H9 (cell line): ENCODE measurements at regions not wholly inside any gene's neighbourhood (a gene's known extent, or its start where the extent isn't known, plus 50 kb on each side); places are given as distances from the start of the nearest gene placed in this dataset.

Source experiments
- DNase-seq: peaks from one replicate; pipeline ENCODE4 v3.0.0-alpha.2; 2017
- H2AFZ ChIP-seq: one replicate; pipeline ENCODE4 v1.6.1; 2013; ENCODE audit warnings: mild to moderate bottlenecking, low read length, control low read depth, moderate library complexity
- H2AK5ac ChIP-seq: 2 replicates; pipeline ENCODE4 v1.6.1; 2013; ENCODE audit warnings: low read length, control low read depth, mixed read lengths; ENCODE audit not compliant: insufficient read length
- H2BK120ac ChIP-seq: one replicate; pipeline ENCODE4 v1.6.1; 2013; ENCODE audit warnings: low read depth, mild to moderate bottlenecking, low read length, control low read depth, inconsistent platforms; ENCODE audit not compliant: poor library complexity, severe bottlenecking
- H2BK12ac ChIP-seq: 2 replicates; pipeline ENCODE4 v1.6.1; 2013; ENCODE audit warnings: low read length, control low read depth, mixed read lengths, low read depth; ENCODE audit not compliant: insufficient read length
- H2BK15ac ChIP-seq: 2 replicates; pipeline ENCODE4 v1.6.1; 2013; ENCODE audit warnings: low read depth, low read length, control low read depth
- H2BK20ac ChIP-seq: one replicate; pipeline ENCODE4 v1.6.1; 2013; ENCODE audit warnings: low read depth, mild to moderate bottlenecking, low read length, control low read depth, inconsistent platforms; ENCODE audit not compliant: poor library complexity, severe bottlenecking
- H2BK5ac ChIP-seq: 2 replicates; pipeline ENCODE4 v1.6.1; 2013; ENCODE audit warnings: low read length, control low read depth, mixed read lengths; ENCODE audit not compliant: insufficient read length
- H3K14ac ChIP-seq: 2 replicates; pipeline ENCODE4 v1.6.1; 2013; ENCODE audit warnings: low read length, control low read depth; ENCODE audit not compliant: insufficient read depth
- H3K18ac ChIP-seq: 2 replicates; pipeline ENCODE4 v1.6.1; 2013; ENCODE audit warnings: low read depth, mild to moderate bottlenecking, mixed read lengths, low read length, control low read depth; ENCODE audit not compliant: insufficient read length
- H3K23ac ChIP-seq: 2 replicates; pipeline ENCODE4 v1.6.1; 2013; ENCODE audit warnings: low read length, control low read depth, mixed read lengths, low read depth; ENCODE audit not compliant: insufficient read length
- H3K23me2 ChIP-seq: 2 replicates; pipeline ENCODE4 v1.6.1; 2013; ENCODE audit warnings: low read depth, mild to moderate bottlenecking, mixed read lengths, low read length, control low read depth; ENCODE audit not compliant: insufficient read length, poor library complexity, severe bottlenecking
- H3K27ac ChIP-seq: 2 replicates; pipeline ENCODE4 v1.5.1; 2013; ENCODE audit warnings: low read length, control low read depth, mixed read lengths, low read depth; ENCODE audit not compliant: insufficient read length
- H3K27me3 ChIP-seq: 2 replicates; pipeline ENCODE4 v1.6.1; 2013; ENCODE audit warnings: low read length, control low read depth, inconsistent platforms; ENCODE audit not compliant: insufficient read depth
- H3K4ac ChIP-seq: 2 replicates; pipeline ENCODE4 v1.6.1; 2013; ENCODE audit warnings: low read depth, mild to moderate bottlenecking, control low read depth, inconsistent platforms, low read length, moderate library complexity
- H3K4me1 ChIP-seq: 2 replicates; pipeline ENCODE4 v1.6.1; 2013; ENCODE audit warnings: low read length, control low read depth, inconsistent platforms; ENCODE audit not compliant: insufficient read depth
- H3K4me2 ChIP-seq: 2 replicates; pipeline ENCODE4 v1.6.1; 2013; ENCODE audit warnings: low read length, control low read depth, mixed read lengths; ENCODE audit not compliant: insufficient read length, insufficient read depth
- H3K56ac ChIP-seq: 2 replicates; pipeline ENCODE4 v1.6.1; 2013; ENCODE audit warnings: low read depth, mild to moderate bottlenecking, mixed read lengths, low read length, control low read depth; ENCODE audit not compliant: insufficient read length
- H3K79me1 ChIP-seq: 2 replicates; pipeline ENCODE4 v1.6.1; 2013; ENCODE audit warnings: low read depth, mild to moderate bottlenecking, moderate library complexity, low read length, control low read depth, inconsistent platforms; ENCODE audit not compliant: insufficient read depth, poor library complexity, severe bottlenecking
- H3K79me2 ChIP-seq: 2 replicates; pipeline ENCODE4 v1.6.1; 2013; ENCODE audit warnings: low read length, control low read depth, inconsistent platforms; ENCODE audit not compliant: insufficient read depth
- H3K9ac ChIP-seq: 2 replicates; pipeline ENCODE4 v1.6.1; 2013; ENCODE audit warnings: low read length, control low read depth, mixed read lengths; ENCODE audit not compliant: insufficient read length; ENCODE audit errors: extremely low read depth
- H3K9me3 ChIP-seq: one replicate; pipeline ENCODE4 v1.6.1; 2013; ENCODE audit warnings: low read depth, low read length, inconsistent platforms; ENCODE audit not compliant: control insufficient read depth
- H3T11ph ChIP-seq: one replicate; pipeline ENCODE4 v1.6.1; 2013; ENCODE audit warnings: mild to moderate bottlenecking, low read length, control low read depth, inconsistent platforms
- H4K20me1 ChIP-seq: one replicate; pipeline ENCODE4 v1.6.1; 2013; ENCODE audit not compliant: control insufficient read depth, insufficient read length, insufficient read depth
- H4K5ac ChIP-seq: 2 replicates; pipeline ENCODE4 v1.6.1; 2013; ENCODE audit warnings: low read depth, mild to moderate bottlenecking, mixed read lengths, low read length, control low read depth; ENCODE audit not compliant: insufficient read length
- H4K8ac ChIP-seq: replicated peaks from 2 replicates; pipeline ENCODE4 v1.6.1; 2013; ENCODE audit warnings: low read length, control low read depth, mixed read lengths, low read depth; ENCODE audit not compliant: insufficient read length
- H4K91ac ChIP-seq: 2 replicates; pipeline ENCODE4 v1.6.1; 2013; ENCODE audit warnings: low read depth, mild to moderate bottlenecking, moderate library complexity, mixed read lengths, low read length, control low read depth; ENCODE audit not compliant: insufficient read length
- H3K27ac Mint-ChIP-seq, 3 experiments: 2 replicates in 2 of 3; 3 replicates in 1 of 3; pipeline ENCODE4 v1.8.0; 2020 to 2021; ENCODE audit warnings: mixed read lengths in 3 of 3, mild to moderate bottlenecking in 1 of 3, moderate library complexity in 1 of 3
- H3K27me3 Mint-ChIP-seq: 2 replicates; pipeline ENCODE4 v1.8.0; 2021; ENCODE audit warnings: low read depth, mild to moderate bottlenecking, moderate library complexity, mixed read lengths
- H3K36me3 Mint-ChIP-seq, 3 experiments: 2 replicates in 2 of 3; 3 replicates in 1 of 3; pipeline ENCODE4 v1.8.0; 2020 to 2021; ENCODE audit warnings: low read depth in 3 of 3, mixed read lengths in 3 of 3; ENCODE audit not compliant: insufficient read depth in 1 of 3
- H3K4me1 Mint-ChIP-seq, 2 experiments: 2 replicates each; pipeline ENCODE4 v1.8.0; 2020; ENCODE audit warnings: mixed read lengths in 2 of 2
- H3K4me3 Mint-ChIP-seq, 2 experiments: 2 replicates in 1 of 2; 3 replicates in 1 of 2; pipeline ENCODE4 v1.8.0; 2020 to 2021; ENCODE audit warnings: mild to moderate bottlenecking in 2 of 2, mixed read lengths in 2 of 2, moderate library complexity in 1 of 2
- H3K9me3 Mint-ChIP-seq, 2 experiments: 2 replicates in 1 of 2; 3 replicates in 1 of 2; pipeline ENCODE4 v1.8.0; 2020; ENCODE audit warnings: mild to moderate bottlenecking in 2 of 2, mixed read lengths in 2 of 2, moderate library complexity in 1 of 2
- CTCF ChIP-seq: fragments of 200-600 bp; sonication (generic); conservative IDR thresholded peaks from 3 replicates; pipeline ENCODE4 v1.8.0; 2021; ENCODE audit warnings: antibody characterized with exemption, mild to moderate bottlenecking
- WGBS: extraction: QIAGEN DNeasy Blood & Tissue Kit; methylation state at CpG from one replicate; pipeline ENCODE4 v1.1.7; 2013; ENCODE audit warnings: missing lambda C conversion rate, low lambda C conversion rate, mixed read lengths; ENCODE audit not compliant: insufficient read length; ENCODE audit errors: extremely low coverage; 5-methylcytosine and 5-hydroxymethylcytosine counted together

GRCh38 chr1:199282751-199283305 lies 644.0 kb downstream of the PTPRC start:
- H3K9ac ChIP-seq, result no peak overlapping the region
- H2BK120ac ChIP-seq, result no peak overlapping the region
- H4K91ac ChIP-seq, result no peak overlapping the region
- no peaks in the 10 kb centered on the region for H3K9me3 Mint-ChIP-seq
- H3K27me3 ChIP-seq, result no peaks in the 10 kb centered on the region
- H3K79me2 ChIP-seq, result no peaks in the 10 kb centered on the region
- H2BK5ac ChIP-seq, result no peak overlapping the region
- no peak overlapping the region for H2AK5ac ChIP-seq
- H3K4me1 ChIP-seq, result no peaks in the 10 kb centered on the region
- no peaks in the 10 kb centered on the region for H3K79me1 ChIP-seq
- no peaks in the 10 kb centered on the region for H3K4me1 Mint-ChIP-seq
- H3K4ac ChIP-seq, result no peak overlapping the region
- no peak for TF ChIP-seq CTCF
- no peaks in the 10 kb centered on the region for H3K27me3 Mint-ChIP-seq
- H3K27ac Mint-ChIP-seq, result no peak overlapping the region
- no peak overlapping the region for H4K8ac ChIP-seq
- no peak overlapping the region for H3T11ph ChIP-seq
- no peak overlapping the region for H3K4me2 ChIP-seq
- WGBS, result no CpG with 5 or more reads among the region's 3 CpGs
- H3K36me3 Mint-ChIP-seq, result no peaks in the 10 kb centered on the region
- no peak overlapping the region for H2AFZ ChIP-seq
- H3K56ac ChIP-seq, result no peak overlapping the region
- no peak overlapping the region for H3K27ac ChIP-seq
- H3K23me2 ChIP-seq, result no peaks in the 10 kb centered on the region
- H3K18ac ChIP-seq, result no peak overlapping the region
- no peak overlapping the region for H3K23ac ChIP-seq
- H4K20me1 ChIP-seq, result no peaks in the 10 kb centered on the region
- H3K9me3 ChIP-seq, result no peaks in the 10 kb centered on the region
- no peak overlapping the region for H3K14ac ChIP-seq
- no peak for DNase-seq
- H2BK20ac ChIP-seq, result no peak overlapping the region
- H2BK15ac ChIP-seq, result no peak overlapping the region
- H3K4me3 Mint-ChIP-seq, result no peak overlapping the region
- no peak overlapping the region for H4K5ac ChIP-seq
- no peak overlapping the region for H2BK12ac ChIP-seq
